ENCODE measurements at regions not wholly inside any gene's neighbourhood (a gene's known extent, or its start where the extent isn't known, plus 50 kb on each side); places are given as distances from the start of the nearest gene placed in this dataset.

DNA sequence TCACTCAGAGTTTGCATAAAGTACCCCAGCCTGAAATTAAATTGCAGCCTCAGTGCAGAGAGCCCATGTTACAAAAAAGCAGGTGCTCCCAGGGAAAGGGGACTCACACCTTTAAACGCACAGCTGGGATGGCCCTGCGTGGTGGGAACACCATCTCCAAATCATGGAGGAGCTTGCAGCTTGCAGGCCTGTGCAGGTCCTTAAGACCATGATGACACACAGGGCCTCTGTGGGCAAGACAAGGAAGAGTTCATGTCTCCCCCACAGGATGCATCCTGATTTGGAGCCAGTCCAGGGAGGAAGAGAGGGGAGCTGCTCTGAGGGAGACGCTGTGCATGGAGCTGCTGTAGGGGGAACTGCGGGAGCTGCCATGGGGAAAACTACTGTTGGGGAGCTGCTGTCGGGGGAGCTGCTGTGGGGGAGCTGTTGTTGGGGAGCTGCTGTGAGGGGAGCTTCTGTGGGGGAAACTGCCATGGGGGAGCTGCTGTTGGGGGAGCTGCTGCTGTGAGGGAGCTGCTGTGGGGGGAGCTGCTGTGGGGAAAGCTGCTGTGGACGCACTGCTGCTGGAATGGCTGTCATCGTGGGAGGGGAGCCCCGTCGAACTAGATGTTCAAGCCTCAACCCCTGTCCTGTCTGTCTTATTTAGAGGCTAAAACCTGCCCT is 113.9 kb downstream of the MATN1 start:
- no peak for DNase-seq

GRCh38 chr1:30607723-30608122 is 115.7 kb downstream of the MATN1 start:
- DNase-seq, result no peak

DNA sequence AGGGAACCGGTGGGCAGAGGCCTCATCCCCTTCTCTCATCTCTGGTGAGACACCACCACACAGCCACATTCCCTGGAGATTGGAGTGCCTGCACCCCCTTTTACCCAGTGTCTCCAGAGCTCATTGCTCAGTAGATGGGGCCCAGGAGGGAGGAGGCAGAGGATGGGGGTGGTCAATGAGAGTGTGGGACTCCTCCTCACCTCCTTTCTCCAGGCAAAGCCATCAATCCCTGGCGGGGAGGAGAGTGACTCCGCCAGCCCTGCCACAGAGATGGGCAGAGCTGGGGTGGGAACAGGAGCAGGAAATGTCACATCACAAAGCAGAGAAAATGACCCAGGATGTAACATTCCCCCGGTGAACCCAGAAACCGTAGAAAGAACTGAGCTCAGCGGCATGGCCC is 117.2 kb downstream of the MATN1 start:
- DNase-seq, result no peak

GRCh38 chr1:30605441-30605920 is 117.9 kb downstream of the MATN1 start:
- no peak for DNase-seq

DNA sequence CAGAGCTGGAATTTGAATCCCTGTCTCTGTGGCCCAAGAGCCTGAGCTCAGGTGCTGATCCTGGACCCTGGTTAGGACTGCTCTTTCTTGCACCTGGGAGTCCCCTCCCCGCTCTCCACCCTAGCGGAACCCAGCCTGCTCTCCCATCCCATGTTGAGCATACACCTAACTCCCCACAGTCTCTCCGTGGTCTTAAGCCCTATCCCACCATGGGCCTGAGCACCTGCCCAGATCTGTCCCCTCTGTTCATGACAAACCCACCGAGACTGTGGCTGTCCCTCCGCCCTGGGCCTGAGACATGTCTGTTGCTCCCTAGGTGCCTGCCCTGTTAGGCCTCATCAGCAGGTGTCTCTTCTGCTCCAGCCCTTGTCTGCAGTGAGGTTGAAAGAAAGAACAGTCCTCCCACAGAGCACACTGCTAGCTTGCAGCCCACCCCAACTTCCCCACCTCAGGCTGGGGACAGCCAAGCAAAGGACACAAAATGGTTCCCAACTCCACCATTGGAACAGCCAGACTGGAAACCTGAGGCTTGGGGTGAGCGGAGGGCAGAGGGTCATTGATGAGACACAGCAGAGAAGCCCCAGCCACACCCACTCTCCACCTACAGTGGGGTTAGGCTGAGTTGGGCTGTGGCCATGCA is 118.5 kb downstream of the MATN1 start:
- no peak for DNase-seq

DNA sequence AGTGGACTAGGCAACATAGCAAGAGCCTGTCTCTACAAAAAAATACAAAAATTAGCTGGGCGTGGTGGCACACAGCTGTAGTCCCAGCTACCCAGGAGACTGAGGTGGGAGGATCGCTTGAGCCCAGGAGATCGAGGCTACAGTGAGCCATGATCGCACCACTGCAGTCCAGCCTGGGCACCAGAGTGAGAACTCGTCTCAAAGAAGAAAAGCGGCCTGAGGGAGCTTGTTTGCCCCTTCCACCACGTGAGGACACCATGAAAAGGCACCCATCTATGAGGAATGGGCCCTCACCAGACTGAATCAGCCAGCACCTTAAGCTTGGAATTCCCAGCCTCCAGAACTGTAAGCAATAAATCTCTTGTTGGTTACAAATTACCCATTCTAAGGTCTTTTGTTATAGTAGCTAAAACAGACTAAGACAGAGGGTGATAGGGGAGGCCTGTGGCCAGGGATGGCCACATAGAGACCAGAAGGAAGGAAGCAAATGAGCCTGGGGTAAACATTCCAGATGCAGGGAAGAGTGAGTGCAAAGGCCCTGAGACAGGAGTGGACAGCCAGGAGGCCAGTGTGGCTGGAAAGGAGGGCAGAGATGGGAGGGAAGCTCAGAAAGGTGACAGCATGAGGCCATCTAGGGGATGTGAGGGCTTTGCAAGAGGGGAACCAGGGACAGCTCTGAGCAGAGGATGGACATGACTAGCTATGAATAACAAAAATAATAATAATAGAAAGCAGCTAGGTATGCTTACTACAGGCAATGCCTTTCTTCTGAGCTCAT is 120.1 kb downstream of the MATN1 start:
- DNase-seq, result no peak

DNA sequence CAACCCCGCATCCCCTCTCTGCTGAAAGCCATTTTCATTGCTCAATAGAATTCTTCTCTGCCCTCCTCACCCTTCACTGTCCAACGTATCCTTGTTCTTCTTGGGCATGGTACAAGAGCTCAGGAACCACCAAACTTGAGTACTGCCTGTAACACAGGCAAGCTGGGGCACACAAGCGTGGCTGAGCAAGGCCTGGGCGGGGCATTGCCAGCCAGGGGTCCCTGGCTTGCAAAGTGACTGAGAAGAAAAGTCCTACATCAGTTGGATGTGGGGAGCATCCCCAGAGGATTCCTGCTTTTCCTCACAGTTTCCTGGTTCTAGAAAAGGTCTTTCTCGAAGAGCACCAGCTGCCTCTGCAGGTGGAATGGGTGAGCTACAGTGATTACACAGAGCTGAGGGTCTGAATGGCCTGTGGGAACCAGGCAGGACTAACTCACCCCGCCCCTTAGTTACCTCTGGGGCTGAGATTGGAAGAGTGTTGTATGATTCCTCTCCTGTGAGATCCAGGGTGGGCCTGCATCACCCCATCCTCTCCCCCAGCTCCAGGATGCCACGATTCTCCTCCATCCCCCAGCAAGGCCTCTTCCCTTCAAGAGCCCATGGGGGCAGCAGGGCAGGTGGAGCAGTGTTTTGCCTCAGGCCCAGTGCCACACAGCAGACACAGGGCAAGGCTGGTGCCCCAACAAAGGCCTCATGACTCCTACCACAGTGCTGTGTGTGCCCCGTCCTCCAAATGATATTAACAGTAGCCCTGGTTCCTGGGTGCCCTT is 121.9 kb downstream of the MATN1 start:
- DNase-seq, result no peak

DNA sequence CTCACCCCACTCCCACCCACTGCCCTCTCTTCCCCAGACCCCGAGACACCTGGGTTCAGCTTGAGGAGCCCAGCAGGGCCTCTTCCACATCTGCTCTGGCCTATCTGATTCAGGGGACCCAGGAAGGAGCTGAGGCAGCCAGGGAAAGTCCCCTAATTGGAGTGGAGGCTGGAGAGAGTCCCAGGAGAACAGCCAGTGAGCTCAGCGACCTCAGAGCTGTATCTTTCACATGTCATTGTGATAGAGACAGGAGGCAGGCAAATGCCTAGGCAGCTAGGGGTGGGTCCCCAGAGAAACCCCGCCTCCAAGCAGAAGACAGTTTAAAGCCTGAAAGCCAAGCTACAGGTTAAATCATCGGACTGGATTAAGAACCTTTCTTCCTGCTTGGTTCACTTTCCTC is 122.7 kb downstream of the MATN1 start:
- DNase-seq, result no peak

DNA sequence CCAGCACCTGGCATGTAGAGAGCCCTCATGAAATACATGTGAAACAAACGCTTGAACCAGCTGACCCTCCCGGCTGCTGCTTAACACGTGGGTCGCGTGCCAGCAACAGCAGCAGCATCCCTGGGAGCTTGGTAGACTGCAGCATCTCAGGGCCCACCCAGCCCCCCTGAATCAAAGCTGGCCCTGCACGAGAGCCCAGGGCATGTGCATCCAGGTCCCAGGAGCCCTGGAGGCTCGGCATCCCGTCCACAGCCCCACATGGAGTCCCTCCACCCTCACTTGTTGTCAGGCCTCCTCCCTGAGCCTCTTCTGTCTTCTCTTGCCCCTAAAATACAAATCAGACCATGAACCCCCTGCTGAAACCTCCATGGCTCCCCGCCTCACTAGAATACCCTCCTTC is 123.1 kb downstream of the MATN1 start:
- DNase-seq, result no peak

DNA sequence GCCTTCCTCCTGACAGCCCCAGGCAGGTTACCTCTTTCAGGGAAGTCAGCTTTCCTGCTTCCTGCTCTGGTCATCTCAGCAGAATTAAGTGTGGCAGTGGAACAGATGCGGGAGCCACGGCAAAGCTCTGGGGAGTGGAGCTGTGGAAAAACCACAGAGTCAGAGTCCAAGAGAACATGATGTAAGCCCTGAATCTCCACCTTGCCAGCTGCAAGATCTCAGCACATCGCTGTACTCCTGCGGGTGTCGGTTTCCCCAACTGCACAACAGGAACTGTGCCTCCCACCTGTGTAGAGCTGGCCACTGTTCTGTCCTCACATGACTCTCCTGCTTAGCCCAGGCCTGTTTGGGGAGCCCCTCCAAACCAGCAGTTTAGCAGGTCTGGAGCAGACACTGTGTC is 123.7 kb downstream of the MATN1 start:
- no peak for DNase-seq

GRCh38 chr1:30598571-30599114 is 124.7 kb downstream of the MATN1 start:
- DNase-seq, result no peak

DNA sequence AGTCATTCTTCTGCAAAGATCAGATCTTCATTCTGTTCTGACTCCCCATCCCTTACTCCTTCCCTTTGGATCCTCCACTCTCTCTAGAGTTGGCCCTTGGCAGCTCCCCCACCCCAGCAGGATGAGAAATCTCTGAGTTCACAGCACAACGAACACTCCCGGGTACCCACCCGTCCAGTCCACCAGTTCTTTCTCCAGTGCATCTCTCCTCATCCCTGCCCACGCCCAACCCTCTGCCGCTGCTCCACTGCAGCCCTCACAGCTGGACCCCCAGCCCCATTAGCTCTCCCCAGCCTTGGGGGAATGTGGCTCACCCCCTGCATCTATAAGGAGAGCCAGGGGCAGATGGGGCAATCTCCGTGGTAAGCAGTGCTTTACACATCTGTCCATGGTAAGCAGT is 125.7 kb downstream of the MATN1 start:
- no peak for DNase-seq

DNA sequence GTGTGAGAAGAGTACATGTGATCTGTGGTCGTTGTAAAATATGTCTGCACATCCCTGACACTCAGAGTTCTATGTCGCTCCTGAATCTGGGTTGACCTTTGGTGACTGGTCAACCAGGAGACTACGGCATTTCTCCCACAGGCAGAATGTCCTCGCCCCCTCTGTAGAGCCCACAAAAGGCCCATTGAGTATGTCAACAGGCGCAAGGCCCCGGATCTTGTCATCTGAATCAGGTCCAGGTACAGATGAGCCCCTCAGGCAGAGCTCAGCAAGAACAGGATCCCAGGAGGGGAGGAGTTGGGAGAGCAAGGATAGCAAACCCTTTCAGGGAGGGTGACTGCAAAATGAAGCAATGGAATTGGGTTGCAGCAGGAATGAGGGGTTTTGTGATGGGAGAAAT is 126.5 kb downstream of the MATN1 start:
- no peak for DNase-seq

DNA sequence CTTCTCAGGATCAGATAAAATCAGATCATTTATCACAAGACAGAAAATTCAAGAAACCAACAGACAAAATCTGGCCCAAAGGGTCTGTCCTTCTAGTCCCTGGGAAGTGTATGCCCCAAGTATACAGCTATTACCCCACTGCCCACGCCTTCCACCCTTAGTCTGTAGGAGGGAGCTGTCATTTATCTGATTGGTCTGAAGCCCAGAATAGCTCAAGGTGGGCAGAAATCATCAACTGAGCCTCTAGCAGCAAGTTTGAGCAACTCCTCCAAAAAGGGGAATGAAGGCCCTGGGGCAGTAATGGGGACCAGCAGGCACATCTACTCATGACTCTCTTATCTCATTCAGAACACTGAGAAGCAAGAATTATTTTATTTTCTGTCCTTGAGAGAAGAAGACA is 126.9 kb downstream of the MATN1 start:
- DNase-seq, result no peak

DNA sequence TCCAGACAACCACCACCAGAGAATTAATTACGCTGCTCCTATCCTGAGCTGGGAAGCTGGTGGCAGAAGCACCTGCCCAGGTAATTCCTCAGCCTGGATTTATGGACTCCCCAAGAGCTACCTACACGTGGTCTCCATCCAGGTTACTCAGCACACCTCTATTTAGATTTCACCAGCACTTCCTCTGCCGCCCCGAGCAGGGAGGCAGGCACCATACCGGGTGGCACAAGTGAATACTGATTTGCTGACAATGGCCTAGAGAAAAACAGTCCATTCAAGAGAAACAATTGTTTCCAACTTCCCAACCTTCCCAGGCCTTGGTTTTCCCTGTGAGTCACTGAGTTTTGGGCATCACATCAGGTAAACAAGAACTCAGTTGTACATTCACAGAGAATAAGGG is 134.3 kb downstream of the MATN1 start:
- no peak for DNase-seq

DNA sequence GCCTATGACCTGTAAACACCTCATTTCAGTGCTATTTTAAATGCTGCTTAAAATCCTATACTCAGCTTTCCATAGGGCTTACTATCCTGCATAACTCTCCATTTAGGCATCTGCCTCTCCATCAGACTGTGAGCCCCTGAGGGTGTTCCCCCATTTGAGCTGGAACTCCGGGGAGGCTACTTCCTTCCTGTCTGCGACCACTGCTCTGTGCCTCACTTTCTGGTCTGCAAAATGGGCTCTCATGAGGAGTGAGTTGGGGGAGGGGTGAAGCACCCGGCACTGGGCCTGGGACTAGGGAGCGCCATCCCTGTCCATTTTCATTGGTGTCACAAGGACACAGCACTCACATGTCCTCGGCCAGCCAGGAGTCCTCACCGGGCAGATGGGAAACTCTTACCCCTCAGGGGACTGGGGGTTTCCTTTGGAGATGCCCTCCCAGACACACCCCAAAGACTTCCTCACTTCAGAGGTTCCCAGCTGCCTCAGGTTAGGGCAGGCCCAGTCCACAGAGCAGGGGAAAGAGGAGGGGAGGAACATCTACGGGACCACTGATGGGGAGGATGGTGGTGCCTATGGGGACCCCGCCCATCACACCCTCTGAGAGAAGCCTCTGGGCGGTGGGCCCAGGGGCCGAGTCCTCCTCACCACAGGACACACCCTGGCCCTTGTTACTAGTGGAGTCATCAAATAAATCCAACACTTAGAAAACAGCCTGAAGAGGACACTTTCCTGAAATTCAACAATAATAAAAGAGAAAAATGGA is 134.9 kb downstream of the MATN1 start:
- DNase-seq, result no peak

GRCh38 chr1:30586671-30587070 is 136.7 kb downstream of the MATN1 start:
- DNase-seq, result no peak

DNA sequence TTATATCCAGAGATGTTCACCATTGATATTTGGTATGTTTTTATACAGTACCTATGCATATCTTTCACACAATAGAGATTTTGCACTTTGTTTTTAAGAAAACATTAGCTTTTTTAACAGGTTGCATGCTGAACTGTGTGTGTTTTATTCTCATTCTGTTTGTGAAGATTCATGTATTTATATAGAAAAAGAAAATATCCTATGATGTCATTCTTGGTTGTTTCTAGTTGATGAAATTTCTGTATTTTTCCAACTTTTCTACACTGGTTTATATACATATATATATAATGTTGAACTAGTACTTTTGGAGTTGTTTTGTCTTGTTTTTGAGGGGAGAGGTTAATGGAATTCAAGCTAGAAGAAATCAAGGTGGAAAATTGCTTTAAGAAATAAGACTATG is 143.8 kb downstream of the MATN1 start:
- DNase-seq, result no peak

DNA sequence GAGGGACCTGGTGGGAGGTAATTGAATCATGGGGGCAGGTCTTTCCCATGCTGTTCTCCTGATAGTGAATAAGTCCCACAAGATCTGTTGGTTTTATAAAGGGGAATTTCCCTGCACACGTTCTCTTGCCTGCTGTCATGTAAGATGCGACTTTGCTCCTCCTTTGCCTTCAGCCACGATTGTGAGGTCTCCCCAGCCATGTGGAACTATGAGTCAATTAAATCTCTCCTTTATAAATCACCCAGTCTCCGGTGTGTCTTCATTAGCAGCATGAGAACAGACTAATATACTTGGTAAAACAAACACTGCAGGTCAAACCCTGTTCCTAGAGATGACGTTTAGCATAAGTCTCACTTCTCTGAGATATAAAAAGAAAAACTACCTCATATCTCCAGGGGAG is 148.3 kb downstream of the MATN1 start:
- no peak for DNase-seq

DNA sequence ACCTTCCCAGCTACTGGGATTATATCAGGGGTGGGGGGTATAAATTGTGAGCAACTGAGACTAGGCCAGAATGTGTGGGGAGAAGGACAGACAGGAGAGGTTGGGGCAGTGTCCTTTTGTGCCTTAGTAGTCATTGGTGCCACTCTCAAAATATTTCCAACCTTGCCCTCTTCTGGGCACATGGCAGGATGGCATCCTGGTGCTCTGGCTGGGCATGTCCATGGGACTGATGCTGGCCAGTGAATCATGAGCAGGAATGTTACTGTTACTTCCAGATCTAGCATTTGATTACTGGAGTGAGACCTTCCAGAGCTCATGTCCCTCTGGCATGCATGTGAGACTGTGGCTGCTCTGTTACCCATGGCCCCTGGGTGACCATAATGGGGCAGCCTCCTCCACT is 151.2 kb downstream of the MATN1 start:
- no peak for DNase-seq

DNA sequence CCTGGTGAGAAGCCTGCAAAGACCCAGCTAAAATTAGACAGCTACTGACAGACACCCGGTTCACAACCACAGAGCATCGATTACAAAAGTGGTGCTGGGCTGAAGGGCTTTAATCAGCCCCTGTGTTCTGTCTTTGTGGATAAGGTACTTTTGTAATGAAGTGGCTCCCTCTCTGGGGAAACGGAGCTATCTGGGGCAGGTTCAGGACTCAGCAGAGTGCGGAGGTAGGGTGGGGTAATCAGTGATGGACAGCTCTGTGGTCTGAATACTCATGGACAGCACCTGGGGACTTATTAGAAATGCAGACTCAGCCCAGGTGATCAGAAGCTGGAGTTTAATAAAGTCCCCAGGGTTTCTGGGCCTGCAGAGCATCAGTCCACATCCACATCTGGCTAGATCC is 152.0 kb downstream of the MATN1 start:
- no peak for DNase-seq

All from right lung (tissue), 2 donors.